ENCODE measurements at regions not wholly inside any gene's neighbourhood (a gene's known extent, or its start where the extent isn't known, plus 50 kb on each side); places are given as distances from the start of the nearest gene placed in this dataset.
"Not testable (repeated sequence)": the region's sequence is repeated elsewhere in the genome, so short reads cannot be mapped to it uniquely, and the experiment has no call there.

DNA sequence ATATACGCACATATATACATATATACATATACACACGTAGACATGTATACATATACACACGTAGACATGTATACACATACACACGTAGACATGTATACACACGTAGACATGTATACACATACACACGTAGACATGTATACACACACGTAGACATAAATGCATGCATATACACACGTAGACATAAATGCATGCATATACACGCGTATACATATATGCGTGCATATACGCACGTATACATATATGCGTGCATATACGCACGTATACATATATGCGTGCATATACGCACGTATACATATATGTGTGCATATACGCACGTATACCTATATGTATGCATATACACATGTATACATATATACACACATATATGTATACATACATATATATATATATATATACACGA, 114.9 kb upstream of the XIST start:
- not testable (repeated sequence) for TF ChIP-seq EZH2 (IDR thresholded peaks at IDR 0.05); POLR2AphosphoS5 (IDR thresholded peaks at IDR 0.05; ENCODE audit: borderline replicate concordance, low read depth, low read length)

Data from SK-N-MC (cell line).